ENCODE measurements at regions not wholly inside any gene's neighbourhood (a gene's known extent, or its start where the extent isn't known, plus 50 kb on each side); places are given as distances from the start of the nearest gene placed in this dataset.

GRCh38 chr1:8097908-8098307 lies 71.8 kb upstream of the ERRFI1 start:
- Histone ChIP-seq H3K4me2 (peak overlapping the region in 9 of 11 experiments; percentile 30 to 75 (median 60); a peak in 16 of 22 replicates), H3K27ac (peak overlapping the region in 5 of 11 experiments; percentile 55 to 85 (median 78); a peak in 11 of 22 replicates), H3K9me3 (replicated peaks in 1 of 11) (no peaks in the 10 kb centered on the region), H3K36me3 (no peaks in the 10 kb centered on the region), H3K9ac (peak overlapping the region in 3 of 11 experiments; percentile 57 to 64 (median 63); a peak in 6 of 22 replicates), H3K27me3 (no peaks in the 10 kb centered on the region), H4K20me1 (no peaks in the 10 kb centered on the region), H3K4me1 (peaks cover 9 to 49% (median 21%) of the 10 kb centered on the region in 10 experiments; a peak in 16 of 20 replicates), H3K4me3 (no peak overlapping the region)
- no peak for TF ChIP-seq Cebpa-rat (IDR thresholded peaks at IDR 0.05)

GRCh38 chr1:8097077-8097799 lies 71.1 kb upstream of the ERRFI1 start:
- H3K9me3 ChIP-seq (replicated peaks in 1 of 11) = no peaks in the 10 kb centered on the region
- no peaks in the 10 kb centered on the region for H4K20me1 ChIP-seq
- peak overlapping the region; percentile 23 to 85 (median 55); a peak in 19 of 22 replicates for H3K27ac ChIP-seq
- peak overlapping the region in 4 of 11 experiments; percentile 44 to 64 (median 60); a peak in 8 of 22 replicates for H3K9ac ChIP-seq
- no peaks in the 10 kb centered on the region for H3K36me3 ChIP-seq
- H3K4me3 ChIP-seq = no peak overlapping the region; a peak in 1 of 20 replicates
- TF ChIP-seq Cebpa-rat (IDR thresholded peaks at IDR 0.05) = no peak
- H3K27me3 ChIP-seq = no peaks in the 10 kb centered on the region
- H3K4me1 ChIP-seq = peaks cover 9 to 53% (median 21%) of the 10 kb centered on the region in 10 experiments; a peak in 16 of 20 replicates
- peak overlapping the region in 10 of 11 experiments; percentile 6 to 75 (median 47); a peak in 20 of 22 replicates for H3K4me2 ChIP-seq

GRCh38 chr1:8096105-8097011 lies 70.2 kb upstream of the ERRFI1 start:
- Histone ChIP-seq H3K27me3 (no peaks in the 10 kb centered on the region), H3K9ac (peak overlapping the region in 4 of 11 experiments; percentile 44 to 64 (median 60); a peak in 8 of 22 replicates), H4K20me1 (no peaks in the 10 kb centered on the region), H3K4me3 (no peak overlapping the region; a peak in 1 of 20 replicates), H3K4me2 (peak overlapping the region in 8 of 11 experiments; percentile 30 to 75 (median 62); a peak in 16 of 22 replicates), H3K36me3 (no peaks in the 10 kb centered on the region), H3K27ac (peak overlapping the region; percentile 23 to 85 (median 55); a peak in 18 of 22 replicates), H3K9me3 (replicated peaks in 1 of 11) (no peaks in the 10 kb centered on the region), H3K4me1 (peaks cover 16 to 61% (median 27%) of the 10 kb centered on the region in 10 experiments; a peak in 19 of 20 replicates)
- TF ChIP-seq Cebpa-rat (IDR thresholded peaks at IDR 0.05) = no peak

GRCh38 chr1:8095584-8095983 lies 69.5 kb upstream of the ERRFI1 start:
- peaks cover 16 to 69% (median 27%) of the 10 kb centered on the region in 10 experiments; a peak in 19 of 20 replicates for H3K4me1 ChIP-seq

GRCh38 chr1:8094481-8095241 lies 68.6 kb upstream of the ERRFI1 start:
- H3K27me3 ChIP-seq = no peaks in the 10 kb centered on the region
- H4K20me1 ChIP-seq = no peaks in the 10 kb centered on the region
- no peak for TF ChIP-seq Cebpa-rat (IDR thresholded peaks at IDR 0.05)
- H3K9me3 ChIP-seq (replicated peaks in 1 of 11) = no peaks in the 10 kb centered on the region
- H3K36me3 ChIP-seq = no peaks in the 10 kb centered on the region
- peak overlapping the region in 2 of 11 experiments; percentile 49 to 81; a peak in 3 of 22 replicates for H3K27ac ChIP-seq
- H3K4me1 ChIP-seq = peaks cover 16 to 78% (median 27%) of the 10 kb centered on the region in 10 experiments; a peak in 19 of 20 replicates
- no peak overlapping the region for H3K9ac ChIP-seq
- no peak overlapping the region for H3K4me3 ChIP-seq
- peak overlapping the region in 5 of 11 experiments; percentile 6 to 65 (median 52); a peak in 8 of 22 replicates for H3K4me2 ChIP-seq

More at GRCh38 chr1:8095584-8095983, 69.5 kb upstream of the ERRFI1 start:
- Histone ChIP-seq H3K9me3 (replicated peaks in 1 of 11) (no peaks in the 10 kb centered on the region), H4K20me1 (no peaks in the 10 kb centered on the region), H3K36me3 (no peaks in the 10 kb centered on the region), H3K27me3 (no peaks in the 10 kb centered on the region), H3K9ac (no peak overlapping the region), H3K4me3 (no peak overlapping the region), H3K27ac (peak overlapping the region in 3 of 11 experiments; percentile 74 to 85 (median 81); a peak in 4 of 22 replicates), H3K4me2 (peak overlapping the region in 3 of 11 experiments; percentile 65 to 75 (median 68); a peak in 5 of 22 replicates)
- TF ChIP-seq Cebpa-rat (IDR thresholded peaks at IDR 0.05) = no peak

GRCh38 chr1:8093221-8093980 lies 67.3 kb upstream of the ERRFI1 start:
- Histone ChIP-seq H3K27ac (no peak overlapping the region), H3K4me1 (peaks cover 16 to 77% (median 27%) of the 10 kb centered on the region in 10 experiments; a peak in 19 of 20 replicates), H3K4me2 (no peak overlapping the region)

GRCh38 chr1:8092657-8093056 lies 66.5 kb upstream of the ERRFI1 start:
- no peaks in the 10 kb centered on the region for H3K36me3 ChIP-seq
- no peaks in the 10 kb centered on the region for H3K27me3 ChIP-seq
- no peak for TF ChIP-seq Cebpa-rat (IDR thresholded peaks at IDR 0.05)
- H3K4me1 ChIP-seq = peaks cover 13 to 70% (median 23%) of the 10 kb centered on the region in 10 experiments; a peak in 19 of 20 replicates
- H3K9ac ChIP-seq = no peak overlapping the region
- peaks cover 0 to 6% (median 4%) of the 10 kb centered on the region in 11 experiments; a peak in 14 of 22 replicates for H3K9me3 ChIP-seq (replicated peaks in 1 of 11)
- no peaks in the 10 kb centered on the region for H4K20me1 ChIP-seq
- no peak overlapping the region for H3K27ac ChIP-seq
- H3K4me2 ChIP-seq = no peak overlapping the region
- H3K4me3 ChIP-seq = no peak overlapping the region

More at GRCh38 chr1:8093221-8093980, 67.3 kb upstream of the ERRFI1 start:
- Histone ChIP-seq H3K27me3 (no peaks in the 10 kb centered on the region), H3K4me3 (no peak overlapping the region), H3K36me3 (no peaks in the 10 kb centered on the region), H4K20me1 (no peaks in the 10 kb centered on the region), H3K9me3 (replicated peaks in 1 of 11) (no peaks in the 10 kb centered on the region), H3K9ac (no peak overlapping the region)
- TF ChIP-seq Cebpa-rat (IDR thresholded peaks at IDR 0.05) = no peak

Data from BLaER1 treated with 17β-estradiol and CSF1 and Interleukin-3, amounts not matched to agents 10 nM and 100 nM (cell line).